ENCODE measurements at regions not wholly inside any gene's neighbourhood (a gene's known extent, or its start where the extent isn't known, plus 50 kb on each side); places are given as distances from the start of the nearest gene placed in this dataset.

DNA sequence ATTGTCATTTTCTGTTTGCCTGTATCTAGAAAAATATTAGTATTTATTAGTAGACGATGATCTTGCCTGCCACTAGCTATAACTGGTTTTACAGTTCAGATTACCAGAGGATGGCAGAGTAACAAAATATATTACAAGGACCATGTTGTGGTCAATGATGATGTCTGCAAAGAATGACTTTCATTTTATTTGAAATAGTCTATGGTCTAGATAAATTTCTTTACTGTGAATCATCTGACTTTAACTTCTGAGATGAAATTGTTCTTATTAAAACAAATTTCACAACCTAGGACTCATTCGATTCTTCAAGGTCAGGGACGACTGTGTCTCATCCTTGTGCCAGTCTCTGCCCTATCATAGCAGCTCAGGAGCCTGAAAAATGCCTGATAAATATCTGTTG lies 637.8 kb upstream of the KLF12 start:
- ChIA-PET CTCF (no interaction called here), POLR2A (interaction anchor here (0.7 kb wide), 1 partner anchor 182 kb away, joined by 3 read pairs; no protein-coding TSS in a partner anchor)
- TF ChIP-seq, protein P1, sequence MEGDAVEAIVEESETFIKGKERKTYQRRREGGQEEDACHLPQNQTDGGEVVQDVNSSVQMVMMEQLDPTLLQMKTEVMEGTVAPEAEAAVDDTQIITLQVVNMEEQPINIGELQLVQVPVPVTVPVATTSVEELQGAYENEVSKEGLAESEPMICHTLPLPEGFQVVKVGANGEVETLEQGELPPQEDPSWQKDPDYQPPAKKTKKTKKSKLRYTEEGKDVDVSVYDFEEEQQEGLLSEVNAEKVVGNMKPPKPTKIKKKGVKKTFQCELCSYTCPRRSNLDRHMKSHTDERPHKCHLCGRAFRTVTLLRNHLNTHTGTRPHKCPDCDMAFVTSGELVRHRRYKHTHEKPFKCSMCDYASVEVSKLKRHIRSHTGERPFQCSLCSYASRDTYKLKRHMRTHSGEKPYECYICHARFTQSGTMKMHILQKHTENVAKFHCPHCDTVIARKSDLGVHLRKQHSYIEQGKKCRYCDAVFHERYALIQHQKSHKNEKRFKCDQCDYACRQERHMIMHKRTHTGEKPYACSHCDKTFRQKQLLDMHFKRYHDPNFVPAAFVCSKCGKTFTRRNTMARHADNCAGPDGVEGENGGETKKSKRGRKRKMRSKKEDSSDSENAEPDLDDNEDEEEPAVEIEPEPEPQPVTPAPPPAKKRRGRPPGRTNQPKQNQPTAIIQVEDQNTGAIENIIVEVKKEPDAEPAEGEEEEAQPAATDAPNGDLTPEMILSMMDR (IDR thresholded peaks at IDR 0.05; ENCODE audit: insufficient read depth, low read length, missing control alignments): no peak
- DNase-seq (ENCODE audit: low read depth, low spot score): peak; percentile 61
- H3K4me3 ChIP-seq (ENCODE audit: low read depth, low read length): no peak overlapping the region

DNA sequence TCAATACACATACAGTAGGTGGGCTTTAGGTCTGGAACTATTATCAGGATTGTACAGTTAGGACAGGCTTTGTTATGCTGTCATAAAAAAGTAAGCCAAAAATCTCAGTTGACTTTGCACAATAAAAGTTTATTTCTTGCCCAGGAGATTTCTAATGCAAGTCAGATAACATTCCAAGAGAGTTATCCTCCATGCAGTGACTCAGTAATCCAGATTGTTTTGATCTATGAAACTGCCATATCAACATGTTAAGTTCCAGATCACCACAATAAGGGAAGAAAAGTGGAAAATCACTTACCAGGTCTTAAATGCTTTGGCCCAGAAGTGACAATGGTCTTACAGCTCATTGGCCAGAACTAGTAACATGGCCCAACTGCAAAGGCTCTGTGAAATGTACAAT lies 636.2 kb upstream of the KLF12 start:
- POLR2A ChIA-PET: interaction anchor here (0.6 kb wide), 1 partner anchor 449 kb away, joined by 3 read pairs; no protein-coding TSS in a partner anchor
- no peak overlapping the region for H3K4me3 ChIP-seq (ENCODE audit: low read depth, low read length)
- TF ChIP-seq, protein P1 (IDR thresholded peaks at IDR 0.05; ENCODE audit: insufficient read depth, low read length, missing control alignments): no peak
- DNase-seq (ENCODE audit: low read depth, low spot score): peak; percentile 59
- CTCF ChIA-PET: interaction anchor here (1.6 kb wide), 1 partner anchor 448 kb away, joined by 5 read pairs; no protein-coding TSS in a partner anchor

GRCh38 chr13:74769333-74769732 lies 635.1 kb upstream of the KLF12 start:
- ChIA-PET POLR2A (no interaction called here), CTCF (interaction anchor here (1.3 to 1.6 kb wide), 2 partner anchors 17 to 449 kb away, joined by 5 to 6 read pairs; no protein-coding TSS in a partner anchor)
- no peak overlapping the region for H3K4me3 ChIP-seq (ENCODE audit: low read depth, low read length)
- TF ChIP-seq, protein P1 (IDR thresholded peaks at IDR 0.05; ENCODE audit: insufficient read depth, low read length, missing control alignments): no peak
- DNase-seq (ENCODE audit: low read depth, low spot score): no peak

DNA sequence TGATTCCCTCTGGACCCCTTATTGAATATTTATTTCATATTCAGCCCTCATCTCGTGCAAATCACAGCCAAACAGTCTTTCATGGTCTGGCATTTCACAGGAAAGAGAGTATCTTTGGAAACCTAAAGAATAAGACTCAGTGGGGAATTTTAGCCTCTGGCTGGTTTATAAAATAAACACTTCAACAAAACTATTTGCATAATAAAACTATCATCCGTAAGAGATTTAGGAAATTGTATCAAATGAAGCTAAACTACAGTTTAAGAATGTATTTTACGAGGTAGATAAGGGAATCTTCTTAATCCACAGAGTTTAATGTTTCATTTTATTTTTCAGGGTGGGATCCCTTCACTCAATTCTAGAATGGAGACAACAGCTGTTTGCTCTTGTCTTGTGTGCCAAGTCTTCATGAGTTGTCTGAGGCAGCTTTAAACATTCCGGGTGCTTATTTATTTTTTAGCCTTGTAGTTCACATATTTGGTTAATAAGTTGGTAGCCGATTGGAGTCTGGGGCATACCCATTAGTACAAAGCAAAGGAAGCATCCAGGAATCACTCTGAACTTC lies 634.4 kb upstream of the KLF12 start:
- ChIA-PET POLR2A (no interaction called here), CTCF (interaction anchor here (1.3 kb wide), 1 partner anchor 17 kb away, joined by 6 read pairs; no protein-coding TSS in a partner anchor)
- H3K4me3 ChIP-seq (ENCODE audit: low read depth, low read length): no peak overlapping the region
- TF ChIP-seq, protein P1 (IDR thresholded peaks at IDR 0.05; ENCODE audit: insufficient read depth, low read length, missing control alignments): no peak
- no peak for DNase-seq (ENCODE audit: low read depth, low spot score)

- no peak overlapping the region for H3K4me3 ChIP-seq (ENCODE audit: low read depth, low read length)
- POLR2A ChIA-PET: no interaction called here
- DNase-seq (ENCODE audit: low read depth, low spot score): no peak
- TF ChIP-seq, protein P1 (IDR thresholded peaks at IDR 0.05; ENCODE audit: insufficient read depth, low read length, missing control alignments): no peak
- CTCF ChIA-PET: no interaction called here
Observed at GRCh38 chr13:74767050-74767449, 632.8 kb upstream of the KLF12 start.

DNA sequence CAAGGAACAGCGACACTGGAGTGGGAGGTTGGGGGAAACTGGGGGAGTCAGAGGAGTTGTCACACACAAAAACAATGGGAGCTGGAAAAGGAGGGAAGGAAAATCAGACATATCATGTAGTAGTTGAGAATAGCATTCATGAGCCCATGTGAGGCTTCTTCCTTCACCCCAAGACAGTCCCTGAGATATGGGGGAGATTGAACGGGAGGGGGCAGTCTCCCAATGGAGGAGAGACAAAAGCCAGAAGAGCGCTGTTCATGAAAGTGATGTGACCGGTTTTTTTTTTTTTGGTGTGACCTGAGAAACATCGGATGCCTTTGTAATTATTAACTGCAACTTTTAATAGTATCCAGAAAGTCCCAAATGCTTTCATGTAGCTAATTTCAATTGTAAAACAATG lies 631.8 kb upstream of the KLF12 start:
- DNase-seq (ENCODE audit: low read depth, low spot score): no peak
- ChIA-PET POLR2A (no interaction called here), CTCF (interaction anchor here (0.6 to 1.0 kb wide), 2 partner anchors 492 to 562 kb away, joined by 3 read pairs; no protein-coding TSS in a partner anchor)
- no peak overlapping the region for H3K4me3 ChIP-seq (ENCODE audit: low read depth, low read length)
- TF ChIP-seq, protein P1 (IDR thresholded peaks at IDR 0.05; ENCODE audit: insufficient read depth, low read length, missing control alignments): no peak

Data from AG04449 (cell line).